Liver (tissue), 3 donors: ENCODE measurements at regions not wholly inside any gene's neighbourhood (a gene's known extent, or its start where the extent isn't known, plus 50 kb on each side); places are given as distances from the start of the nearest gene placed in this dataset.

Experiments
- CTCF ChIP-seq: fragments of 150-350 bp; IDR thresholded peaks from 2 replicates; pipeline ENCODE4 v1.5.1; 2017; ENCODE audit warnings: improper control_type of control experiment, low read depth, low read length; ENCODE audit not compliant: missing input control
- EGR1 ChIP-seq, 2 donors: IDR thresholded peaks; 2 replicates each; pipeline ENCODE4 v1.6.1; 2016 to 2018; ENCODE audit warnings: antibody characterized with exemption in 2 of 2, low read depth in 2 of 2
- FOXA1 ChIP-seq: IDR thresholded peaks from 2 replicates; pipeline ENCODE4 v1.6.1; 2016; ENCODE audit warnings: antibody characterized with exemption
- GABPA ChIP-seq, 2 donors: IDR thresholded peaks in 1 of 2; conservative IDR thresholded peaks in 1 of 2; 2 replicates each; pipeline ENCODE4 v1.6.1; 2016; ENCODE audit warnings: antibody characterized with exemption in 2 of 2, mild to moderate bottlenecking in 1 of 2, moderate library complexity in 1 of 2
- JUND ChIP-seq, 2 donors: IDR thresholded peaks; 2 replicates each; pipeline ENCODE4 v1.6.1; 2016; ENCODE audit warnings: antibody characterized with exemption in 2 of 2
- NR2F2 ChIP-seq: IDR thresholded peaks from 2 replicates; pipeline ENCODE4 v1.6.1; 2016; ENCODE audit warnings: antibody characterized with exemption
- RAD21 ChIP-seq, 2 donors: IDR thresholded peaks; 2 replicates each; pipeline ENCODE4 v1.6.1; 2016; ENCODE audit warnings: antibody characterized with exemption in 2 of 2, mild to moderate bottlenecking in 2 of 2
- SP1 ChIP-seq: IDR thresholded peaks from 2 replicates; pipeline ENCODE4 v1.6.1; 2018; ENCODE audit warnings: antibody characterized with exemption, mild to moderate bottlenecking
- YY1 ChIP-seq: IDR thresholded peaks from 2 replicates; pipeline ENCODE4 v1.6.1; 2016; ENCODE audit warnings: antibody characterized with exemption, mild to moderate bottlenecking
- TF ChIP-seq, protein P1 (sequence below): IDR thresholded peaks from 2 replicates; pipeline ENCODE4 v1.6.1; 2016; ENCODE audit warnings: antibody characterized with exemption, mild to moderate bottlenecking
- TF ChIP-seq, protein P2 (sequence below): IDR thresholded peaks from 2 replicates; pipeline ENCODE4 v1.6.1; 2016; ENCODE audit warnings: antibody characterized with exemption
- TF ChIP-seq, protein P3 (sequence below): IDR thresholded peaks from 2 replicates; pipeline ENCODE4 v1.6.1; 2016; ENCODE audit warnings: antibody characterized with exemption
- donor health status: healthy.
- donor health status: healthy.

- no peak for TF ChIP-seq CTCF
- TF ChIP-seq, protein P1, sequence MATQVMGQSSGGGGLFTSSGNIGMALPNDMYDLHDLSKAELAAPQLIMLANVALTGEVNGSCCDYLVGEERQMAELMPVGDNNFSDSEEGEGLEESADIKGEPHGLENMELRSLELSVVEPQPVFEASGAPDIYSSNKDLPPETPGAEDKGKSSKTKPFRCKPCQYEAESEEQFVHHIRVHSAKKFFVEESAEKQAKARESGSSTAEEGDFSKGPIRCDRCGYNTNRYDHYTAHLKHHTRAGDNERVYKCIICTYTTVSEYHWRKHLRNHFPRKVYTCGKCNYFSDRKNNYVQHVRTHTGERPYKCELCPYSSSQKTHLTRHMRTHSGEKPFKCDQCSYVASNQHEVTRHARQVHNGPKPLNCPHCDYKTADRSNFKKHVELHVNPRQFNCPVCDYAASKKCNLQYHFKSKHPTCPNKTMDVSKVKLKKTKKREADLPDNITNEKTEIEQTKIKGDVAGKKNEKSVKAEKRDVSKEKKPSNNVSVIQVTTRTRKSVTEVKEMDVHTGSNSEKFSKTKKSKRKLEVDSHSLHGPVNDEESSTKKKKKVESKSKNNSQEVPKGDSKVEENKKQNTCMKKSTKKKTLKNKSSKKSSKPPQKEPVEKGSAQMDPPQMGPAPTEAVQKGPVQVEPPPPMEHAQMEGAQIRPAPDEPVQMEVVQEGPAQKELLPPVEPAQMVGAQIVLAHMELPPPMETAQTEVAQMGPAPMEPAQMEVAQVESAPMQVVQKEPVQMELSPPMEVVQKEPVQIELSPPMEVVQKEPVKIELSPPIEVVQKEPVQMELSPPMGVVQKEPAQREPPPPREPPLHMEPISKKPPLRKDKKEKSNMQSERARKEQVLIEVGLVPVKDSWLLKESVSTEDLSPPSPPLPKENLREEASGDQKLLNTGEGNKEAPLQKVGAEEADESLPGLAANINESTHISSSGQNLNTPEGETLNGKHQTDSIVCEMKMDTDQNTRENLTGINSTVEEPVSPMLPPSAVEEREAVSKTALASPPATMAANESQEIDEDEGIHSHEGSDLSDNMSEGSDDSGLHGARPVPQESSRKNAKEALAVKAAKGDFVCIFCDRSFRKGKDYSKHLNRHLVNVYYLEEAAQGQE: no peak
- TF ChIP-seq RAD21 (IDR thresholded peaks at IDR 0.05): no peak
- TF ChIP-seq, protein P2, sequence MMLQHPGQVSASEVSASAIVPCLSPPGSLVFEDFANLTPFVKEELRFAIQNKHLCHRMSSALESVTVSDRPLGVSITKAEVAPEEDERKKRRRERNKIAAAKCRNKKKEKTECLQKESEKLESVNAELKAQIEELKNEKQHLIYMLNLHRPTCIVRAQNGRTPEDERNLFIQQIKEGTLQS: no peak
- TF ChIP-seq FOXA1: no peak
- no peak for TF ChIP-seq YY1
- no peak for TF ChIP-seq NR2F2
- TF ChIP-seq JUND (IDR thresholded peaks at IDR 0.05): no peak
- TF ChIP-seq EGR1 (IDR thresholded peaks at IDR 0.05; ENCODE audit: low read depth in 2 of 2): no peak
- TF ChIP-seq, protein P3, sequence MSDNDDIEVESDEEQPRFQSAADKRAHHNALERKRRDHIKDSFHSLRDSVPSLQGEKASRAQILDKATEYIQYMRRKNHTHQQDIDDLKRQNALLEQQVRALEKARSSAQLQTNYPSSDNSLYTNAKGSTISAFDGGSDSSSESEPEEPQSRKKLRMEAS: no peak
- no peak for TF ChIP-seq GABPA (IDR thresholded peaks at IDR 0.05 in 1 of 2, conservative IDR thresholded peaks at IDR 0.05 in 1 of 2)
- no peak for TF ChIP-seq SP1
Observed at GRCh38 chr5:75894482-75894881, 177.2 kb upstream of the POC5 start.
